Mucosa of gallbladder (tissue), 1 donor: ENCODE measurements at regions not wholly inside any gene's neighbourhood (a gene's known extent, or its start where the extent isn't known, plus 50 kb on each side); places are given as distances from the start of the nearest gene placed in this dataset.

Experiments used
- DNase-seq: peaks from one replicate; pipeline ENCODE4 v3.0.0-alpha.2; 2020; ENCODE audit warnings: low spot score
- donor health status: DM: no; HTN: no; CAD: no.

DNA sequence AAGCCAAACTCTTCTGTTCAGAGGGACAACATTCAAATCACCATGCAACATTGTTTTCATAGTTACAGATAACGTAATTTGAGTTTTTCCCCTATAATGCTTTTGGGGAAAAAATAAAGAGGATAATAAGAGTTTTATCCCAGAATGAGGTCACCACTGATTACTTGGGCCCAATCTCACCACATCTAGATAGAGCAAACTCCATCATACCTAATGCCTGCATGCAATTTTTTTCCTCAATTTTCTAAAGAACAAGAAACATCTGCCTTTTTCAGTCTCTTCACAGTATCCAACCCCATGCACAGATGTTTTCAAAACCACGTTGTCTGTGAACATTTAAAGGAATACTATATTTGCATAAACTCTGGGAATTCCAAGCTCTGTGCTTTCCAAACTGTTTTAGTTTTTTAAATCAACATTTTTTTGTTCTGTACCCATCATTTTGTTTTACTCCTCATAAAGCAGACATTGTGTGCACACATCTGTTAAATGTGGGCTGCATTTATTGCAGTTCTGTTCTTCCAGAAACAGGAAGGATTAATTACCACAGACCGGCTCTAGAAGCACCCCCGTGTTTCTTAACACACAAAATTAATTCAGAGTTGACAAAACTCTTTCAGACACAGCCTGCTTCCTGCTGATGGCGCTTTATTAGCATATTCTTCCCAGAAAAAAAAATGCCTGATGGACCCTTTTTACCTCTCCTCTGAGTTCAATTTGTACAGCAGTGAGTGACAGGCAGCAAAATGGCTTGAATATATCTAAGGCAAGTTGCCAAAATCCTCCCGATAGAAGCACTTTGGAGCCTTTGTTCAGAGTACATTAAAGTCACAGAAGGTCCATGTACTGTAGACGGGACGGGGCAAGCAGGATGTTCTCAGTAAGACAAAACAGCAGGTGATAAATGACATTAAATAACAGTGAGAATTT lies 1171.9 kb downstream of the EFNB2 start:
- no peak for DNase-seq

DNA sequence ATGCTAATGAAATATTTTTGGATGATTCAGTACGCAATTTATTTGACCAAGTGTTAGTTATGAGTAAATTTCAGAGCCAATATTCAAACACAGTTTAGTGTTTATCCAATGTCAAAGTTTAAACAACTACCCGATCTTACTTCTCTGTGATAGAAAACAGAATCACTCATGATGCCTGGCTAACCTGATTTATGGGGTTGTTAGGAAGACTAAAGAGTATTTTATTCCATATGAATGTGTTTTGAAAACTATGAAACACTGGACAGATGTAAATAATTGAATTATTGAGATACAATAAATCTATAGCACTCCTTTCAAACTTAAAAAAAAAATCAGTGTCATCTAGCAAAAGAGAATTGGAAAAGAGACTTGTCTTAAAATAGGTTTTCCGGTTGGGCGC lies 1181.8 kb downstream of the EFNB2 start:
- no peak for DNase-seq

DNA sequence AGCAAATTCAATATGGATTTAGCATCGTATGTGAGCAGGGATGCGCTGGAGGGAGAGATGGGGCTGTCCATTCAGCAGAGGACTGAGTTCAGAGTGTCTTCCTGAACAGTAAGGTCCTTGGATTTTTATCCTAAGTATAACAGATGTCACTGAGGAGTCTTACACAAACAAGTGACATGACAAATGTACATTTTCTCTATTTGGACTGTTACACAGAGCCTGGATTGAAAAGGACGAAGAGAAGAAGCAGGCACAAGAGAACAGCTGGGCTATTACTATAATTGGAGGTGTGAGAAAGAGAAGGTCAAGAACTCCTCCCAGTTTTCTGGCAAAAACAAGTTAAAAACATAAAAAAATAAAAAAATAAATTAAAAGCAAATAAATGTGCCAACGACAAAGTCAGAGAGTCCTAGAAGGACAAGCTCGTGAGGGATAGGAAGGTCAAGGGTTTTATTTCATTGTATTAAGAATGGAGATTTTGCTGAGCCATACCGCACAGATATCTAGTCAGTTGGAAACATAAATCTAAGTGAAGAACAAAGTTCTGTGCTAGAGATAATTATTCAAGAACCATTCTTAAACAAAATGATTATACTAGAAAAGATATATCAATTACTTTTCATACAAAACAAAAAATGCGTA lies 1186.3 kb downstream of the EFNB2 start:
- DNase-seq = no peak

DNA sequence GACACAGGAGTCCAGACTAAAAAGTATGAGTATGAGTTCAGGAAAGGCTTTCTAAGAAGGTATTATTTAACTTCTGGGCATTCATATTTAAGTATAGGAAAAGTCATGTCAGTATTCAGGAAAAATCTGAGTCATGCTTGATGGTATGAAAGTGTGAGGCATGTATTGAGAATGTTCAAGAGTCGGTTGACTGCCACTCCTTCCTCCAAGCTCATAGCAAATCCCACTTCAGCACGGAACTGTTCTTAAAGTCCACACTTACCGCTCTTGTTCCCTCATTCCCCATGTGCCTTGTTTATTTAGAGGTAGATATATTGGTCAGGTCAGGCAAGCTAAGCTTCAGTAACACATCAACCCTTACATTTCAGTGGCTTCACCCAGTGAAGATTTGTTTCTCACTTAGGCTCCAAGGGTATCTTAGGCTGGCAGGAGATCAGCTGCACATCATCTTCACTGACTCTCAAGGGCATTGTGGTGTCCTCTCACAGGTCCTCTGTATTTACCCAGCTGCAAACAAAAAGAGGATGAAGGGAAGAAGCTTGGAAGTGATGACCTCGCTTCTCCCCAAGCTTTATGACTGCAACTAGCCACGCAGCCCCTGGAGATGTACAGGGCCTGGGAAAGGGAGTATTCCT lies 1189.2 kb downstream of the EFNB2 start:
- DNase-seq = no peak

DNA sequence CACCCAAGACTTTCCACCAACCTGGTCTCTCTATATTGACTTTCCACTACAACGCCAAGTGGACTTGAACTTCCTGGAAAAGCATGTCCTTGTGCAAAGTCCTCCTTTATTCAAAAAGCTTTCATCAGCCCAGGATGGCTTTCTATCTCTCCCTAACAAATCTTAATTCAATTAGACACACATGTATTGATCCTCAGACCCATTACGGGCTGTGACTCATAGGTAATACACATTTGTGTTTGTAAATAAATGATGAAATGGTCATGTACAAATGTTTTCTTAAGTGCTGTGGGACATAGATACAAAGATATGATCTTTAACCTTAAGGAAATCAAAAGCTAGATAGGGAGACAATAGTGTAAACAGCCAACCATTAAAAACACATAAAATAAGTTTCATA lies 1189.7 kb downstream of the EFNB2 start:
- DNase-seq = no peak

DNA sequence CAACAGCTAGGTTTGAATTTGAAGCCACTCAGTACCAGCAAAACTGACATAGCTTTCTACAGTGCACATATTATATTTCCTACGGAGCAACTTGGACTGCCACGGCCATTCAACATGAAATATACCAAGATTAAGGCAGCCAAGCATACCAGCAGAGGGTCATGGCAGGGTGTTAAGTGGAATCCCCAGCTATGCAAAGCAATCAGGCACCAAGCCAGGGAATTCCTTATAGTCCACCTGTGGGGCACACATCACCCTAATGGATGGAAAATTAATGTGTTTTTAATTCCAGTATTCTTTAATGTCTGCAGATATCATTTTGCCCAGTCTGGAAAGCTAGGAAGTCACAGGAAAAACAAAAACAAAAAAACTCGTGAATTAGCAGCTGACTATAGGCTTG lies 1190.3 kb downstream of the EFNB2 start:
- no peak for DNase-seq

DNA sequence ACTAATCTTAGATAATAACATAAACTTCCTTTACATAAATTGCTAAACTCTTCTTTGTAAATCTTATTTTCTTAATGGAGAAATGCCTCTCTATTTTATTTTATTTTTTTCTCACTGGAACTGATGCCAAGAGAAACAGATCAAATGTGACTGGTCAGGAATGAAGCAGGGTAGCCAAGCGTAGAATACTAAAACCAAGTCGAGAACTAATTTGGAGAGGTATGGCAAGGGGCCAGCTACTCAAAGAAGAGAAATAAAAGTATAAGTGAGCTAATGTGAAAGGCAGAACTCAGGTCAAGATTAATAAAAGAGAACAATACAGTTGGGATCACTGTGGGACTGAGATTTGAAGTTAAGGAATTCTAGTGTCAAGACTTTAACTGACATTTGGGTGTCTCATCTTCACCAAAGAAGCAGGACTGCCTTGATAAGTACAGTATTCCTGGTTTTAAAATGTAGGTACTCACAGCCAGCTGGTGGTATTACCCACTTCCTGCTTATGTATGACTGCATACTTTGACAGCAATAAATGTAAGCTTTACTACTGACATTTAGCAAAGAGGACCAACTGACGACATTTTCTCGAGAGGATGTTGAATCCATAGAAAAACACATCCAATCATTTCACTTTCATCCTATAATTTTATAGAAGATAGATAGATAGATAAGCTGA lies 1192.2 kb downstream of the EFNB2 start:
- no peak for DNase-seq

DNA sequence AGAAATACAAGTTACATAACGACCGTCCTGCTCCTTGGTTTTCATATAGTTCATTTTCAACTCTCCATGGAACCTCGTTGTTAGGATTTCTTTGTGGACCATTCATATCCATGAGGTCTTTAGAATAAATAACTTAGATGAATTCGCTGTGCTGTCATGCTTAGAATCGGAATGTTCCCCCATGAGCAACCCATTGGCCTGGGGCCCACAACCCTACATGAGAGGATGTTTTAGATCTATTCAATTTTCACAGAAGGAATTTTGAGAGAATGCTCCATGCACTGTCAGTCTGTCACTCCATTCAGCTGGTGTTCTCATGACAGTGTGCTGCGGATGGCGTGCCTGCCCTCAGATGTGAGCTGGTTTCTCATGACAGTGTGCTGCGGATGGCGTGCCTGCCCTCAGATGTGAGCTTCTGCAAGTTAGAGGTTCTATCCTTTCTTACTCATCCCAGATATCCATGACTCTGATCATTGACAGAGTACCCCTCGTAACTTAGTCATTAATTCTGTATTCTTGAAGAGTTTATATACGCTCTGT lies 1193.1 kb downstream of the EFNB2 start:
- DNase-seq = no peak

DNA sequence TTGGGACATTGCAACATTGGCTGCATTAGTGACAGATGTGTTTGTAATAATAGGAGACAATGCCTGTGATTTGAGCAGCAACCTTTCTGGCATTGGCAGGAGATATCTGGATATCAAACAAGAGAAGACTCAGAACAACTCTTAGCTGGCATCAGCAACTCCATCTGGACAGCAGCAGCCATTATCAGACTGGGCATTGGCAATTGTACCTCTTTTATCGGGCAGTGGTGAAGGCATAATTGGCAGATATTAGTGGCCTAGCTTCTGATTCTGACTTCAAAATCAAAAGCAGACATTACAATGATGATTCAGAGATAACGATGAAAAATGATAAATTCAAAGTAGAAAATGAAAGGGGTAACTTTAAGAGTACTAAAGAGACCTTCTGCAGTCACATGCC lies 1193.7 kb downstream of the EFNB2 start:
- no peak for DNase-seq

DNA sequence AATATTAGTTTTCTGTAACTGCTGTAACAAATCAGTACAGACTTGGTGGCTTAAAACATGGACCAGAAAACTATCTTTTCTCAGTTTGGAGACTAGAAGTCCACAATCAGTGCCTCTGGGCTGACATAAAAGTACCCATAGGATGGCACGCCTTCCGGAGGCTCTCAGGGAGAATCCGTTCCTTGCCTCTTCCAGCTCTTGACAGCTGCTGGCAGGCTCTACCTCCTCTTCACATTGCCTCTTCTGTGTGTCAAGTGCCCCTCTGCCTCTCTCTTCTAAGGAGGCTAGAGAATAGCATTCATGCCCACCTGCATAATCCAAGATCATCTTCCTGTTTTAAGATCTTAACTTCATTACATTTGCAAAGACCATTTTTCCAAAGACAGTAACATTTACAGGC lies 1194.2 kb downstream of the EFNB2 start:
- DNase-seq = no peak

DNA sequence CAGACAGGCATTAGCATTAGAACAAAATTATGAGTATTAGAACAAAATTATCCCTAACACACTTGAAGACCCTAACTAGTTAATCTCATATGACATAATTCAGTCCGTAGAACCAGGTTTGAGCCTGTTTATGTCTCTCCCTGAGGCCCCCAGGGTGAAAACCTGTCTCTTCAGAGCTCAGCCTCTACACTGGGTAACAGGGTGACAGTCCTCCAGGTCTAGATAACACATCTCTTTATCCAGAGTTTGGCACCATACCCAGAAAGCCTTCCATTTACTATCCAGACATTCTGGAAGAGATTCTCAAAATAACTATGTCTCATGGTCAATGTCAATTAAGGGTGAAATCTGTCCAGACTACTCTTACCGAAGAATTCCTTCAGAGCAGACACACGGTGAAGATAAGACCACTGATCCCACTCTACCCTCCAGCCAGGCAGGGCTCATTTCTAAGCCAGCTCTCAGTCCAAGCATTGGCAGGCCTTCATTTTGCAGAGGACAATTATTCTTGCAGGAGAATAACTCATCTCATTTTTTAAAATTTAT lies 1195.3 kb downstream of the EFNB2 start:
- DNase-seq = no peak

DNA sequence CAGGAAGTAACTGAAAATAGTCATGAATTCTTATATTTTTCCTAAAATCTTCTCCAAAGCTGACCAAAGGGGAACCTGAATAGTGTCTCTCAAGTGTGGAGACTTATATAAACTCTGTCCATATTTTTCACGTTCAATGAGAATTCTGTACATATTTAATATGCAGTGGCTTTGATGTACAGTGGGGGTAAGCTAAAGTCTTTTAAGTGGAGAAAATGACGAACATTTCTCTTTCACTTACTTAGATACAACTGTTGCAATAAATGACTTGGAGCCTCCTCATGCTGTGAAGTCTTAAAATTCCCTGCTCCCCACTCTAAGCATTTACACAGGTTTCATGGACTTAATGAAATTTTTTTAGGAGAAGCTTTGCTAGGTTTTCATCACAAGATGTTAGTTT lies 1196.7 kb downstream of the EFNB2 start:
- no peak for DNase-seq

DNA sequence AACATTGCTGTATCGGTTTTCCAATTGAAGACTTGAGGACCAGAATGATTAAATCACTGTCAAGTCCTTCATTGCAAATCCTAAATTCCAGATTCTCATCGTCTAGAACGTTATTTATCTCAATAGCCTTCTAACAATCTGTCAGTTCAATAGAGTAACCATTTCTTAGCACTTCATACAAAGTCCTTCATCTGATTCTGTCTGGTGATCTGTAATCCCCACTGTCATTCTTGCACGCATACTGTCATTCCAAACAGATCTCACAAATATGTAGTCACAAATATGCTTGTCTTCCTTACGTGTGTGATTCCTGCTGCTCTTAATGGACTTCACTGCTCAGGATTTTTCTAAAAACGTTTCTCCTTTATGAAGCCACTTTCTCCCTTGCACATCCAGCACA lies 1197.5 kb downstream of the EFNB2 start:
- DNase-seq = no peak

DNA sequence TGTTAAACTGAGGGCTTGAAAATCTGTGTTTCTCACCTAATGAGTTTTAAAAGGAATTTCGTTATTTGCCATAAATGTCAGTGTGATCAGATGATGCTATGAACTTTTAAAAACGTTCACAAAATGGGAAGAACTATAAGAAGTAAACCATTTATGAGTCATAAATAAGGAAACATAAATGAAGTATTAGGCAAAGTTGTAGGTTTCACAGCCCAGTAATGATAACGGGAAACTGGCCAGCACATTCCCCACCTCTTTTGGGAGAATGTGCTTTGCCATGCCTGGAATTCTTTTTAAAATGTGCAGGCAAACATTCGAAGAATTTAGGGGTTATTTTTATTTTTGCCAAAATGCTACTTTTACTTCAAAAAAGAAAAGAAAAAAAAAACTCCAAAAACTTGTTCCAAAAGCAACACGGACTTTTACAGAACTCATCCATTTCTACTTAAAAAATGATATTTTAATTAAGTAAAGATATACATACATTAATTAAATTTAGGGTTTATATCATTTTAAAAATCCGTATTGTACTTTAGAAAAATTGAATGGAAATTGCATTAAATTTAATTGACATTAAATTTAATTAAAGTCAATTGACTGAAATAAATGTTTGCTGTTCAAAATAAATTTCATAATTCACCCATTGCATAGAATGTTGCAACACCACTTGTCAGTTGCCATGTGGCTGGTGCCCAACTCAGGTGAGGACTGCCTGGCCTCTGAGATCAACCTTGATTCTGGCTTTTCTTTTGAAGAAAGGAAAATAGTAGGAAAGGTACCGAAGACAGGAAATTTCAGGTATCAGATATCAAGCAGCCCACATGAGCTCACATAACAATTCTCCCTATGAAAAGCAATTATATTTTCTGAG lies 1198.5 kb downstream of the EFNB2 start:
- no peak for DNase-seq

DNA sequence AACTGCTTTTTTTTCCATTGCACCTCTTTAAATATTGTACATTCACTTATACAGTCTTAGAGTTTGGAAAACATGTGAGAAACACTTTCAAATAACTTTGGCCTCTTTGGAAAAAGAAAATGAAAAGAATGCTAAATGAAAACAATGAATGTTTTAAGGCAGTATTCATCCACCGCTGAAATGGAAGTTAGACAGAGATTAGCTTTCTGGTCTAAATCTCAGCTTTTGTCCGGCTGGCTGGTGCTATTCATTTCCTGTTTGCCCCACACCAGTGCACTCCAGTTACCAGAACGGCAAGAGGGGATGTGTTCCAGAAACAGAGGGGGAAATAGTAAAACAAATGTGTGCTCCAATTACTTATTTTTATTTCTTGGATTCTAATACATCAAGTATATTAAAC lies 1201.3 kb downstream of the EFNB2 start:
- DNase-seq = no peak

DNA sequence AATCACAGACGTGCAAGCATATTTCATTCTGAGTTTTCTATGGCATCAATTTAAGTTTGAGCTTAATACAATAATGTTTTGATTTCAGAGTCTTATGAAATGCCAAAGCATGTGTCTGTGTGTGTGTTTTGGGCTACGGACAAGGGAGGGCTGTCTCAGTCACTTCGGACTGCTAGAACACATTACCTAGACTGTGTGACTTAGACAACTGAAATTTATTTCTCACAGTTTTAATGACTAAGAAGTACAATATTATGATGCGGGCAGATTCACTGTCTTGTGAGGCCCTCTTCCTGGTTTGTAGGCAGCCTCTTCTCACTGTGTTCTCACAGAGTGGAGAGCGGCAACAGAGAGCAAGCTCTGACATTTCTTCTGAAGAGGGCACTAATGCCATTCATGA lies 1202.0 kb downstream of the EFNB2 start:
- DNase-seq = no peak

DNA sequence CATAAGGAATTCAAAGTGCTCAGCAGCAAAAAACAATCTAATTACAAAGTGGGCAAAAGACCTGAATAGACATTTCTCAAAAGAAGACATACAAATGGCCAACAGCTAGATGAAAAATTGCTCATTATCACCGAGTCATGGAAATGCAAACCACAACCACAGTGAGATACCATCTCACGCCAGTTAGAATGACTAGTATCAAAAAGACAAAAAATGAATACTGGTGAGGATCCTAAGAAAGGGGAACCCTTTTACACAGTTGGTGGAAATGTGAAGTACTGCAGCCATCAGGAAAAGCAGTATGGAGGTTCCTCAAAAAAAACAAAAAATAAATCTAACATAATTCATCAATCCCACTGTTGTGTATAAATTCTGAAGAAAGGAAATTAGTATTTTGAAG lies 1206.1 kb downstream of the EFNB2 start:
- no peak for DNase-seq

DNA sequence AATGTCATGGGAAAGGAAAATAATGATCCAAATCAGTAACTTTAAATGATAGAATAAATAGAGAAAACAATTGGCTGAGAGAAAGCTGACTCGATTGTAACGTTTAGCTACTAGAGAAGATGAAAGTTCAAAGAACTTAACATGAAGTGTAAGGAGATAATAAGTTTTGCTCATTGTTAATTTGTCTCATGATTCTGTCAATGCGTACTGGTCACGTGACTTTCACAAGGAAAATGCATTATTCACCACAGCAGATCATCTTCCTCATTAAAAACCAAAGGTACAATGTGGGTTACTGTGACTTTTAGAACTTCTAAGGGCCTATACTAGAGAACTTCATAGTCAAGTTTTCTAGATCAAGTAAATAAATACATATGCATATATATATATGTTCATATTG lies 1207.2 kb downstream of the EFNB2 start:
- no peak for DNase-seq

DNA sequence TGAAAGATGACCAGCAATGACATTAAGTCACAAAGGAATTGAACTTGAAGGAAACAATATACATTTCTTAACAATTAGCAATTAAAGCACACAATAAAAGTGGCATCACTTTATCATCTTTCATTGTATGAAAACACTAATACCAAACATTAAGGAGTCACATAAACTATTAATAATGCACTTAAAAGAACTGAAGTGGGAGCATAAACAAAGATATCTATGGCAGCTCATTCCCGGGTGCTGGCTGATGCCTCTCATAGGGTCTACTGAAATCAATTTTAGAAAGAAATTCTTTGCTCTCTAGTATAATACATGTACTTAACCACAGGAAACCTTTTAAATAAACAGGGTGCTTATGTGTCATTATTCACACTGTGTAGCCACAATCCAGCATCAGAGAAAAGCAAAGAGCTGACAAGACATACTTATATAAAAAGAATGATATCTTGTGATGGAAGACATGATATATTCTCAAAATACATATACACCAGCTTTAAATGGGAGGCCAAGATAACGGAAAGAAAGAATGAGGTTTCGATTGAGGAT lies 1207.8 kb downstream of the EFNB2 start:
- no peak for DNase-seq

DNA sequence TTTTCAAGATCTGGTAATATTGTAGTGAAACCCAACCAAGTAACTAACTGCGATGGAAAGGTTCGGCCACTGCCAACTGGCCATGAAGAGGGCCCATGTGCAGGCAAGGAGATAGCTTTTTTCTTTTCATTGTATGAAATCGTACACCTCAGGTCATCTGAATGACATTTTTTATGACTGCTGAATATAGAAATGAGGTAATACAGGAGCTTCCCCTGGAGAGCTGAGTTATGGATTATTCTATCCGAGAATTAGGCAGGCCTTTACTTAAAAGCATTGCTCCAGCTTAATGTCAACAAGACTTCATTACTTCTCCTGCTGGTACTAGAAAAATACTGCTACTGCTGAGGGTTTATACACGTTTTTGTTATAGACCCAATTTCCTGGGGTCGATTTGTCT lies 1215.6 kb downstream of the EFNB2 start:
- DNase-seq = no peak

DNA sequence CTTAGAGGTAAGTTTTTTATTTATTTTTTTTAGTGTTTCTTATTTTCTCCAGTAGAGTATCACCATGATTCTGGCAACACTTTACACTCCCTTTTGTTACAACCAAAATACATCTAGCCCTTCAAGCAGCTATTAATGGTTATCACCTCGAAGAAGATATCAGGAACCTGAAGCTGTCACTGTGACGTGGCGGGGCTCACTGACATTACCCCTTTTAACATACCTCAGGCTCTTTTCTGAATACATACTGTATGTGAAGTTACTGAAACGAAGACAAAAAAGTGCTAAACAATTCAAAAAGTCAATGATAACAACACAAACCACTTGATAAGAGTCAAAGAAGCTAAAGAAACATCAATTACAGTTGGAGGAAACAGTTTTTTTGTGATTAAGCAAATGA lies 1218.7 kb downstream of the EFNB2 start:
- no peak for DNase-seq
